H9 (cell line): ENCODE measurements at regions not wholly inside any gene's neighbourhood (a gene's known extent, or its start where the extent isn't known, plus 50 kb on each side); places are given as distances from the start of the nearest gene placed in this dataset.
"Not testable (repeated sequence)": the region's sequence is repeated elsewhere in the genome, so short reads cannot be mapped to it uniquely, and the experiment has no call there.

Source experiments
- DNase-seq: peaks from one replicate; pipeline ENCODE4 v3.0.0-alpha.2; 2017
- H2AFZ ChIP-seq: one replicate; pipeline ENCODE4 v1.6.1; 2013; ENCODE audit warnings: mild to moderate bottlenecking, low read length, control low read depth, moderate library complexity
- H2AK5ac ChIP-seq: 2 replicates; pipeline ENCODE4 v1.6.1; 2013; ENCODE audit warnings: low read length, control low read depth, mixed read lengths; ENCODE audit not compliant: insufficient read length
- H2BK120ac ChIP-seq: one replicate; pipeline ENCODE4 v1.6.1; 2013; ENCODE audit warnings: low read depth, mild to moderate bottlenecking, low read length, control low read depth, inconsistent platforms; ENCODE audit not compliant: poor library complexity, severe bottlenecking
- H2BK12ac ChIP-seq: 2 replicates; pipeline ENCODE4 v1.6.1; 2013; ENCODE audit warnings: low read length, control low read depth, mixed read lengths, low read depth; ENCODE audit not compliant: insufficient read length
- H2BK15ac ChIP-seq: 2 replicates; pipeline ENCODE4 v1.6.1; 2013; ENCODE audit warnings: low read depth, low read length, control low read depth
- H2BK20ac ChIP-seq: one replicate; pipeline ENCODE4 v1.6.1; 2013; ENCODE audit warnings: low read depth, mild to moderate bottlenecking, low read length, control low read depth, inconsistent platforms; ENCODE audit not compliant: poor library complexity, severe bottlenecking
- H2BK5ac ChIP-seq: 2 replicates; pipeline ENCODE4 v1.6.1; 2013; ENCODE audit warnings: low read length, control low read depth, mixed read lengths; ENCODE audit not compliant: insufficient read length
- H3K14ac ChIP-seq: 2 replicates; pipeline ENCODE4 v1.6.1; 2013; ENCODE audit warnings: low read length, control low read depth; ENCODE audit not compliant: insufficient read depth
- H3K18ac ChIP-seq: 2 replicates; pipeline ENCODE4 v1.6.1; 2013; ENCODE audit warnings: low read depth, mild to moderate bottlenecking, mixed read lengths, low read length, control low read depth; ENCODE audit not compliant: insufficient read length
- H3K23ac ChIP-seq: 2 replicates; pipeline ENCODE4 v1.6.1; 2013; ENCODE audit warnings: low read length, control low read depth, mixed read lengths, low read depth; ENCODE audit not compliant: insufficient read length
- H3K23me2 ChIP-seq: 2 replicates; pipeline ENCODE4 v1.6.1; 2013; ENCODE audit warnings: low read depth, mild to moderate bottlenecking, mixed read lengths, low read length, control low read depth; ENCODE audit not compliant: insufficient read length, poor library complexity, severe bottlenecking
- H3K27ac ChIP-seq: 2 replicates; pipeline ENCODE4 v1.5.1; 2013; ENCODE audit warnings: low read length, control low read depth, mixed read lengths, low read depth; ENCODE audit not compliant: insufficient read length
- H3K27me3 ChIP-seq: 2 replicates; pipeline ENCODE4 v1.6.1; 2013; ENCODE audit warnings: low read length, control low read depth, inconsistent platforms; ENCODE audit not compliant: insufficient read depth
- H3K4ac ChIP-seq: 2 replicates; pipeline ENCODE4 v1.6.1; 2013; ENCODE audit warnings: low read depth, mild to moderate bottlenecking, control low read depth, inconsistent platforms, low read length, moderate library complexity
- H3K4me1 ChIP-seq: 2 replicates; pipeline ENCODE4 v1.6.1; 2013; ENCODE audit warnings: low read length, control low read depth, inconsistent platforms; ENCODE audit not compliant: insufficient read depth
- H3K4me2 ChIP-seq: 2 replicates; pipeline ENCODE4 v1.6.1; 2013; ENCODE audit warnings: low read length, control low read depth, mixed read lengths; ENCODE audit not compliant: insufficient read length, insufficient read depth
- H3K56ac ChIP-seq: 2 replicates; pipeline ENCODE4 v1.6.1; 2013; ENCODE audit warnings: low read depth, mild to moderate bottlenecking, mixed read lengths, low read length, control low read depth; ENCODE audit not compliant: insufficient read length
- H3K79me1 ChIP-seq: 2 replicates; pipeline ENCODE4 v1.6.1; 2013; ENCODE audit warnings: low read depth, mild to moderate bottlenecking, moderate library complexity, low read length, control low read depth, inconsistent platforms; ENCODE audit not compliant: insufficient read depth, poor library complexity, severe bottlenecking
- H3K79me2 ChIP-seq: 2 replicates; pipeline ENCODE4 v1.6.1; 2013; ENCODE audit warnings: low read length, control low read depth, inconsistent platforms; ENCODE audit not compliant: insufficient read depth
- H3K9ac ChIP-seq: 2 replicates; pipeline ENCODE4 v1.6.1; 2013; ENCODE audit warnings: low read length, control low read depth, mixed read lengths; ENCODE audit not compliant: insufficient read length; ENCODE audit errors: extremely low read depth
- H3K9me3 ChIP-seq: one replicate; pipeline ENCODE4 v1.6.1; 2013; ENCODE audit warnings: low read depth, low read length, inconsistent platforms; ENCODE audit not compliant: control insufficient read depth
- H3T11ph ChIP-seq: one replicate; pipeline ENCODE4 v1.6.1; 2013; ENCODE audit warnings: mild to moderate bottlenecking, low read length, control low read depth, inconsistent platforms
- H4K20me1 ChIP-seq: one replicate; pipeline ENCODE4 v1.6.1; 2013; ENCODE audit not compliant: control insufficient read depth, insufficient read length, insufficient read depth
- H4K5ac ChIP-seq: 2 replicates; pipeline ENCODE4 v1.6.1; 2013; ENCODE audit warnings: low read depth, mild to moderate bottlenecking, mixed read lengths, low read length, control low read depth; ENCODE audit not compliant: insufficient read length
- H4K8ac ChIP-seq: replicated peaks from 2 replicates; pipeline ENCODE4 v1.6.1; 2013; ENCODE audit warnings: low read length, control low read depth, mixed read lengths, low read depth; ENCODE audit not compliant: insufficient read length
- H4K91ac ChIP-seq: 2 replicates; pipeline ENCODE4 v1.6.1; 2013; ENCODE audit warnings: low read depth, mild to moderate bottlenecking, moderate library complexity, mixed read lengths, low read length, control low read depth; ENCODE audit not compliant: insufficient read length
- H3K27ac Mint-ChIP-seq, 3 experiments: 2 replicates in 2 of 3; 3 replicates in 1 of 3; pipeline ENCODE4 v1.8.0; 2020 to 2021; ENCODE audit warnings: mixed read lengths in 3 of 3, mild to moderate bottlenecking in 1 of 3, moderate library complexity in 1 of 3
- H3K27me3 Mint-ChIP-seq: 2 replicates; pipeline ENCODE4 v1.8.0; 2021; ENCODE audit warnings: low read depth, mild to moderate bottlenecking, moderate library complexity, mixed read lengths
- H3K36me3 Mint-ChIP-seq, 3 experiments: 2 replicates in 2 of 3; 3 replicates in 1 of 3; pipeline ENCODE4 v1.8.0; 2020 to 2021; ENCODE audit warnings: low read depth in 3 of 3, mixed read lengths in 3 of 3; ENCODE audit not compliant: insufficient read depth in 1 of 3
- H3K4me1 Mint-ChIP-seq, 2 experiments: 2 replicates each; pipeline ENCODE4 v1.8.0; 2020; ENCODE audit warnings: mixed read lengths in 2 of 2
- H3K4me3 Mint-ChIP-seq, 2 experiments: 2 replicates in 1 of 2; 3 replicates in 1 of 2; pipeline ENCODE4 v1.8.0; 2020 to 2021; ENCODE audit warnings: mild to moderate bottlenecking in 2 of 2, mixed read lengths in 2 of 2, moderate library complexity in 1 of 2
- H3K9me3 Mint-ChIP-seq, 2 experiments: 2 replicates in 1 of 2; 3 replicates in 1 of 2; pipeline ENCODE4 v1.8.0; 2020; ENCODE audit warnings: mild to moderate bottlenecking in 2 of 2, mixed read lengths in 2 of 2, moderate library complexity in 1 of 2
- WGBS: extraction: QIAGEN DNeasy Blood & Tissue Kit; methylation state at CpG from one replicate; pipeline ENCODE4 v1.1.7; 2013; ENCODE audit warnings: missing lambda C conversion rate, low lambda C conversion rate, mixed read lengths; ENCODE audit not compliant: insufficient read length; ENCODE audit errors: extremely low coverage; 5-methylcytosine and 5-hydroxymethylcytosine counted together
- TF ChIP-seq, protein P1 (sequence below): fragments of 200-600 bp; sonication (generic); conservative IDR thresholded peaks from 3 replicates; pipeline ENCODE4 v1.8.0; 2021; ENCODE audit warnings: antibody characterized with exemption, mild to moderate bottlenecking

DNA sequence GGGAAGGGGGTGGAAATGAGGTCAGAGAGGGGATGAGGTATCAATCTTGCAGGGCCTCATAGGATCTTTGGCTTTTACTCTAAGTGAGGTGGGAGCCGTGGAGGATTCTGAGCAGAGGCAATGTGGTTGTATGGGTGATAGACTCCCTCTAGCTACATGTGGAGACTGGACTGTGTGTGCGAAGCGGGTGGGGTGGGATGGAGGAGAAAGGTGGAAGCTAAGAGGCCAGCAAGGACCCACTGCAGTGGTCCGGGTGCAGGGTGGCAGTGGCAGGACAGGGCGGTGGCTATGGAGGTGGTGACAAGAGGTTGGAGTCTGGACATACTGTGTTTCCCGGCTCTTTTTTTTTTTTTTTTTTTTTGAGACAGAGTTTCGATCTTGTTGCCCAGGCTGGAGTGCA lies 62.4 kb upstream of the PTPN1 start:
- H2AK5ac ChIP-seq, result no peak overlapping the region
- H3K79me1 ChIP-seq, result no peaks in the 10 kb centered on the region
- H3K4me1 ChIP-seq, result no peaks in the 10 kb centered on the region; the same call in 1 of the 2 replicates
- no peak overlapping the region for H3K18ac ChIP-seq
- no peak overlapping the region for H3K27ac ChIP-seq
- no peak overlapping the region for H3K4ac ChIP-seq
- H3K4me3 Mint-ChIP-seq, result no peak overlapping the region
- H2BK120ac ChIP-seq, result no peak overlapping the region
- H3K4me2 ChIP-seq, result no peak overlapping the region
- H3K36me3 Mint-ChIP-seq, result no peaks in the 10 kb centered on the region
- H3K9me3 ChIP-seq, result no peaks in the 10 kb centered on the region
- H3K27ac Mint-ChIP-seq, result no peak overlapping the region
- no peak overlapping the region for H2BK15ac ChIP-seq
- no peak overlapping the region for H2BK5ac ChIP-seq
- no peak overlapping the region for H3K23ac ChIP-seq
- no peak overlapping the region for H4K91ac ChIP-seq
- H4K8ac ChIP-seq, result no peak overlapping the region
- no peak overlapping the region for H3K9ac ChIP-seq
- no peaks in the 10 kb centered on the region for H3K79me2 ChIP-seq
- H2AFZ ChIP-seq, result no peak overlapping the region
- no peak for DNase-seq
- H3K27me3 Mint-ChIP-seq, result peaks cover 3% of the 10 kb centered on the region
- no CpG with 5 or more reads among the region's 7 CpGs for WGBS
- TF ChIP-seq, protein P1, sequence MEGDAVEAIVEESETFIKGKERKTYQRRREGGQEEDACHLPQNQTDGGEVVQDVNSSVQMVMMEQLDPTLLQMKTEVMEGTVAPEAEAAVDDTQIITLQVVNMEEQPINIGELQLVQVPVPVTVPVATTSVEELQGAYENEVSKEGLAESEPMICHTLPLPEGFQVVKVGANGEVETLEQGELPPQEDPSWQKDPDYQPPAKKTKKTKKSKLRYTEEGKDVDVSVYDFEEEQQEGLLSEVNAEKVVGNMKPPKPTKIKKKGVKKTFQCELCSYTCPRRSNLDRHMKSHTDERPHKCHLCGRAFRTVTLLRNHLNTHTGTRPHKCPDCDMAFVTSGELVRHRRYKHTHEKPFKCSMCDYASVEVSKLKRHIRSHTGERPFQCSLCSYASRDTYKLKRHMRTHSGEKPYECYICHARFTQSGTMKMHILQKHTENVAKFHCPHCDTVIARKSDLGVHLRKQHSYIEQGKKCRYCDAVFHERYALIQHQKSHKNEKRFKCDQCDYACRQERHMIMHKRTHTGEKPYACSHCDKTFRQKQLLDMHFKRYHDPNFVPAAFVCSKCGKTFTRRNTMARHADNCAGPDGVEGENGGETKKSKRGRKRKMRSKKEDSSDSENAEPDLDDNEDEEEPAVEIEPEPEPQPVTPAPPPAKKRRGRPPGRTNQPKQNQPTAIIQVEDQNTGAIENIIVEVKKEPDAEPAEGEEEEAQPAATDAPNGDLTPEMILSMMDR, result no peak
- no peak overlapping the region for H3T11ph ChIP-seq
- no peaks in the 10 kb centered on the region for H4K20me1 ChIP-seq
- peaks cover 19 to 20% of the 10 kb centered on the region in 2 experiments for H3K4me1 Mint-ChIP-seq
- H3K56ac ChIP-seq, result no peak overlapping the region
- H4K5ac ChIP-seq, result no peak overlapping the region
- no peak overlapping the region for H2BK20ac ChIP-seq
- H3K23me2 ChIP-seq, result no peaks in the 10 kb centered on the region
- H2BK12ac ChIP-seq, result no peak overlapping the region
- no peaks in the 10 kb centered on the region for H3K27me3 ChIP-seq
- H3K14ac ChIP-seq, result no peak overlapping the region
- peaks cover 0 to 4% of the 10 kb centered on the region in 2 experiments; a peak in 2 of 5 replicates for H3K9me3 Mint-ChIP-seq

- not testable (repeated sequence) for H4K91ac ChIP-seq, H2BK5ac ChIP-seq, H2BK12ac ChIP-seq, H3K9me3 Mint-ChIP-seq, H4K20me1 ChIP-seq, H3K79me2 ChIP-seq, H3K27ac ChIP-seq, H4K8ac ChIP-seq, H3K23me2 ChIP-seq, H3K79me1 ChIP-seq, H3K14ac ChIP-seq, H3K36me3 Mint-ChIP-seq, H3K4me1 ChIP-seq, H2AK5ac ChIP-seq, H2BK15ac ChIP-seq, H3T11ph ChIP-seq, H3K4me2 ChIP-seq, H3K27me3 ChIP-seq, H2BK120ac ChIP-seq, H3K27me3 Mint-ChIP-seq, DNase-seq, H2AFZ ChIP-seq, H3K9ac ChIP-seq, H2BK20ac ChIP-seq, H3K56ac ChIP-seq, H3K23ac ChIP-seq, H4K5ac ChIP-seq, H3K9me3 ChIP-seq, H3K18ac ChIP-seq, H3K4ac ChIP-seq
- peaks cover 19 to 20% of the 10 kb centered on the region in 2 experiments for H3K4me1 Mint-ChIP-seq
- peak overlapping the region in 1 of 2 experiments; percentile 26; a peak in 1 of 5 replicates for H3K4me3 Mint-ChIP-seq
- peak overlapping the region in 1 of 3 experiments; percentile 12; a peak in 1 of 7 replicates for H3K27ac Mint-ChIP-seq
- no CpG with 5 or more reads among the region's 10 CpGs for WGBS
Measured at GRCh38 chr20:50448625-50449403, 61.4 kb upstream of the PTPN1 start.
